Fibroblast of skin of scalp (primary cell): ENCODE measurements at regions not wholly inside any gene's neighbourhood (a gene's known extent, or its start where the extent isn't known, plus 50 kb on each side); places are given as distances from the start of the nearest gene placed in this dataset.
"Not testable (repeated sequence)": the region's sequence is repeated elsewhere in the genome, so short reads cannot be mapped to it uniquely, and the experiment has no call there.

Experiments used
- DNase-seq: peaks from one replicate; pipeline ENCODE4 v3.0.0-alpha.2; 2013

DNA sequence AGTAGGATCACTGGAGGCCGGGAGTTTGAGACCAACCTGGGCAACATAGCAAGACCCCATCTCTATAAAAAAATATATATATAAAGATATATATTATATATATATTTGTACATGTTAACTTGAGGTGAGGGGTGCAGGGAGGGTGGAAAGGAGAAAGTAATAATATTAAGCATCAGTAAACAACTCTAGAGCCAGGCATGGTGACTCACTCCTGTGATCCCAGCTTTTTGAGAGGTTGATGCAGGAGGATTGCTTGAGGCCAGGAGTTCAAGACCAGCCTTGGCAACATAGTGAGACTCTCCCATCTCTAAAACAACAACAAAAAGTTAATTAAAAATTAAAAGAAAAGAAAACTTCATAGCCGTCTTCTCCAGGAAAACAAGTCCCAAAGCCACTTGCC lies 61.7 kb upstream of the SMURF2 start:
- no peak for DNase-seq

DNA sequence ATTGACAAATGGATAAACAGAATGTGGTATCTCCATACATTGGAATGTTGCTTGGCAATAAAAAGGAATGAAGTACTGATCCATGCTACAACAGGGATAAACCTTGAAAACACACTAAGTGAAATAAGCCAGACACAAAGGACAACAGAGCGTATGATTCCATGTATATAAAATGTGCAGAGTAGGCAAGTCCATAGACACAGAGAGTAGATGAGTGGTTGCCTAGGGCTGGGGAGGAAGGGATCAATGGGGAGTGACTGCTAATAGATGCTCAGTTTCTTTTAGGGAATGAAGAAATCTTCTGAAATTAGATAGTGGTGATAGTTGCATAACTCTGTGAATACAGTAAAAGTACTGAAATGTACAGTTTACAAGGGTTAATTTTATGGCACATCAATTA lies 59.4 kb upstream of the SMURF2 start:
- DNase-seq, result peak; percentile 66

DNA sequence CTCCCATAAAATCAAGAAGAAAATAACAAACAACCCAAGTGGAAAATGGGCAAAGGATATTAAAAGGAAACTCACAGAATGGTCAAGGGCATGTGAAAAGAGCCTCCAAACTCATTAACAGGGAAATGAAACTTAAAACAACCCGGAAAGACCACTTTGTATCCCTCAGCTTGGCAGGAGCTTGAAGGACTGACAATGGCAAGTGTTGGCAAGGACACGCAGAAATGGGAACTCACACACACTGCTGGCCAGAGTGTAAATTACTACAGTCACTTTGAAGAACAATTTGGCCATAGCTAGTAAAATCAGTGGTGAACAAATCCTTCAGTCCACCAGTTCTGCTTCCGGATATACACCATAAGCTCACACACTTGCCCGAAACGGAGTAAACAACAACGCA lies 58.1 kb upstream of the SMURF2 start:
- DNase-seq, result not testable (repeated sequence)

DNA sequence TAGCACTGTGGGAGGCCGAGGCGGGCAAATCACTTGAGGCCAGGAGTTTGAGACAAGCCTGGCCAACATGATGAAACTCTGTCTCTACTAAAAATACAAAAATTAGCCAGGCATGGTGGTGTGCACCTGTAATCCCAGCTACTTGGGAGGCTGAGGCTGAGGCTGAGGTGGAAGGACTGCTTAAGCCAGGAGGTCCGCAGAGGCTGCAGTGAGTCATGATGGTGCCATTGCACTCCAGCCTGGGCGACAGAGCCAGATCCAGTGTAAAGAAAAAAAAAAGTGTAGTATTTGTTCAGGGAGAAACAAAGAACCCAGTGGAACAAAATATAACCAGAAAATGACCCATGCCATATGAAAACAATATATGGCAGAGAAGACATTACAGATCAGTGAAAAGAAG lies 57.4 kb upstream of the SMURF2 start:
- DNase-seq, result not testable (repeated sequence)

DNA sequence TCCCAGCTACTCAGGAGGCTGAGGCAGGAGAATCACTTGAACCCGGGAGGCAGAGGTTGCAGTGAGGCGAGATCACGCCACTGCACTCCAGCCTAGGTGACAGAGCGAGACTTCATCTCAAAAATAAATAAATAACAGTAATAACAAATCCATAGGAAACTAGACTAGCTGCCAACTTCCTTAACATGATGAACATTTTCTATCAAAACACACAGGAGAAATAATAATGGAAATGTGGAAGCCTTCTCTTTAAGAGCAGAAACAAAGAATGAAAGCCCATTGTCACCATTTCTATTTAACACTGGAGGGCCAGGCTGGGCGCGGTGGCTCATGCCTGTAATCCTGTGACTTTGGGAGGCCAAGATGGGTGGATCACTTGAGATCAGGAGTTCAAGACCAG lies 56.7 kb upstream of the SMURF2 start:
- DNase-seq, result not testable (repeated sequence)

DNA sequence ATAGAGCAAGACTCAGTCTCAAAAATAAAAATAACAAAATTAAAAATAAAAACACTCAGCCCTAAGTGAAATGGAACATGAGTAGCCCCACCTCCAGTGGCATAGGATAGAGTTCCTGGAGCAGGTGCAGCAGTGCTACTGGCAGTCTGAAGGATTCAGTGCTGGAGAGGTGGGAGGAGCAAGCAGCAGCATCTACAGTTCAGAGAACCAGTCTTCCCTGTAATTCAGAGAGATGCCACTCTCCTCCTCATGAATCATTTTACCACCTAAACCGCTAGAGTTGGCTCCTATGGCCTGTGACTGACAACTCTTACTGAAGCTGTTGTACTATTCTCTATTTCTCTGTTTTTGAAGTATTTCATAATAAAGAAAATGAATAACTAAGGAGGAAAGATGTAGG lies 56.0 kb upstream of the SMURF2 start:
- DNase-seq, result no peak

DNA sequence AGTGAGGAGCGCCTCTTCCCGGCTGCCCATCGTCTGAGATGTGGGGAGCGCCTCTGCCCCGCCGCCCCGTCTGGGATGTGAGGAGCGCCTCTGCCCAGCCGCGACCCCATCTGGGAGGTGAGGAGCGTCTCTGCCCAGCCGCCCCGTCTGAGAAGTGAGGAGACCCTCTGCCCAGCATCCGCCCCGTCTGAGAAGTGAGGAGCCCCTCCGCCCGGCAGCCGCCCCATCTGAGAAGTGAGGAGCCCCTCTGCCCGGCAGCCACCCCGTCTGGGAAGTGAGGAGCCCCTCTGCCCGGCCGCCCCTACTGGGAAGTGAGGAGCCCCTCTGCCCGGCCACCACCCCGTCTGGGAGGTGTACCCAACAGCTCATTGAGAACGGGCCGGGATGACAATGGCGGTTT lies 54.4 kb upstream of the SMURF2 start:
- DNase-seq, result not testable (repeated sequence)

DNA sequence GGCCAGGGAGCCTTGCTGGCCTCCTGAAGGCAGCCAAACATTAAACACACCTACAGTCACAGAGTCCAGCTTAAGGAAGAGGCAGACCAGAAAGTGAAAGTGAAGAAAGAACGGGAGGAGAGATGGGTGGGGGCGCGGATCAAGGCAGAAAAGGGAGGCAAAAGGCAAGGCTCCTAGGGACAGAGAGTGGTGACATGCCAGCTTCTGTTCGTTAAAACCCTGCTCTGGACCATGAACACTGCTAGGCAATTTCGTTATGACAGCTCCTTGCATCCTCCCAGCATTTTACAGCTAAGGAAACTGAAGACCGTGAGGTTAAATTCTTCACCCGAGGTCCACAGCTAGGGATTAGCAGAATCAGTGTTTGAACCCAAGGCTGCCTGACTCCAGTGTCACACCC lies 51.7 kb upstream of the SMURF2 start:
- not testable (repeated sequence) for DNase-seq

DNA sequence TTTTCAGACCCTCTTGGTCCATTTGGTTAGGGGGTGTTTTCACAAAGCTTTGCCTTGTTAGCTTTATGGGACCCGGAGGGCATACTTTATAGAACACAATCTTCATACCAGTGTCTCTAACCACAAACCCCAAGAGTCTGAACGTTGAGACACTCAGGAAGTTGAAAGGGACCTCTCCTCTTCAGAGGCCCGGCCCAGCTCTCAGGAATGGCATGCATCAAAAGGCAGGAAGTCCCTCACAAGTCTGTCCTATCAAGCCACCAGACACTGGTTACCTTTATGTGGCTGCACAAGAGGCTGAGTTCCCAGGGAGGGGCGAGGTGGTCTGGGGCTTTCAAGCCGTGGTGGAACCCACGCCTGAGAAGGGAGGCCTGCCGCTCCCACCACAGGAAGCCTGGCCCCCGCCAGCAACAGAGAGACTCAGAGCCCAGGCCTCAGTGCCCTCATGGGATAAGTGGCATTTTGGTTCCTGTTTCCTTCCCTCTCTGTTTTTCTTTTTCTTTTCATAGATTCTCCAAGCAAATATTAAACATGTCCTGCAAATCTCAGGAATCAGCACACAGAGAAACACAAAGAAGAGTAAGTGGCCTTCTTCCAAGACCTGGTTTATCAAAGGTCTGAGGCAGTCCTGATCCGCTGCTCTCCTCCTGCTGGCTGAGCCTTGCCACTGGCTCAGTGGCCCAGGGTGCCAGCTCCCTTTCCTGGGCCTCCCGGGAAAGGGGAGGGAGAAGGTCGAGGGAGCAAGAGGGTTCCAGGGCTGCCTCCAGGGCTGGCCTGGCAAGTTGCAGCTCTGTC lies 50.6 kb upstream of the SMURF2 start:
- peak; percentile 62 for DNase-seq
